Fibroblast of villous mesenchyme (primary cell): ENCODE measurements at regions not wholly inside any gene's neighbourhood (a gene's known extent, or its start where the extent isn't known, plus 50 kb on each side); places are given as distances from the start of the nearest gene placed in this dataset.
"Not testable (repeated sequence)": the region's sequence is repeated elsewhere in the genome, so short reads cannot be mapped to it uniquely, and the experiment has no call there.

Experiments
- DNase-seq: peaks from one replicate; pipeline ENCODE4 v3.0.0-alpha.2; 2010; ENCODE audit warnings: low read depth
- H3K4me3 ChIP-seq: 2 replicates; pipeline ENCODE4 v1.5.1; 2011; ENCODE audit warnings: low read depth, mild to moderate bottlenecking, low read length
- TF ChIP-seq, protein P1 (sequence below): IDR thresholded peaks from 2 replicates; pipeline ENCODE4 v1.5.1; 2012; ENCODE audit warnings: low read depth, mild to moderate bottlenecking, low read length; ENCODE audit not compliant: insufficient read depth

DNA sequence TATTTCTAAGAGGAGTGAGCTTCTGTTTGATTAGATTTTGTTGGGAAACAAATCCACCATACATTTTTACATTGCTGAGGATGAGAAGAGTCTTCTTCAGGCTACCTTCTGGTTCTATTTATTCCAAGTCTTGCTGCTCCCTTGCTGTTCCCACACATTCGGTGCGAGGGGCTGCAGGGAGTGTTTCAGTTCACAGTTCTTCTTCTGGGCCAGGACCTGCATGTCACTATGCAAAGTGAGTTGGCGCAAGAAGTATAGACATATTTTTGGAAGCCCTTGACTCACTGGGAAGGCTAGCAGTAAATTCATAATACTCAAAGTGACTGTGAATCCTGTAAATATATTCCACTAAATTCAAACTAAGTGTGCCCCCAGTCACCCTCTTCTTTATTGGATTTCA is 657.9 kb downstream of the TAF11L14 start:
- H3K4me3 ChIP-seq = no peak overlapping the region
- no peak for DNase-seq
- TF ChIP-seq, protein P1, sequence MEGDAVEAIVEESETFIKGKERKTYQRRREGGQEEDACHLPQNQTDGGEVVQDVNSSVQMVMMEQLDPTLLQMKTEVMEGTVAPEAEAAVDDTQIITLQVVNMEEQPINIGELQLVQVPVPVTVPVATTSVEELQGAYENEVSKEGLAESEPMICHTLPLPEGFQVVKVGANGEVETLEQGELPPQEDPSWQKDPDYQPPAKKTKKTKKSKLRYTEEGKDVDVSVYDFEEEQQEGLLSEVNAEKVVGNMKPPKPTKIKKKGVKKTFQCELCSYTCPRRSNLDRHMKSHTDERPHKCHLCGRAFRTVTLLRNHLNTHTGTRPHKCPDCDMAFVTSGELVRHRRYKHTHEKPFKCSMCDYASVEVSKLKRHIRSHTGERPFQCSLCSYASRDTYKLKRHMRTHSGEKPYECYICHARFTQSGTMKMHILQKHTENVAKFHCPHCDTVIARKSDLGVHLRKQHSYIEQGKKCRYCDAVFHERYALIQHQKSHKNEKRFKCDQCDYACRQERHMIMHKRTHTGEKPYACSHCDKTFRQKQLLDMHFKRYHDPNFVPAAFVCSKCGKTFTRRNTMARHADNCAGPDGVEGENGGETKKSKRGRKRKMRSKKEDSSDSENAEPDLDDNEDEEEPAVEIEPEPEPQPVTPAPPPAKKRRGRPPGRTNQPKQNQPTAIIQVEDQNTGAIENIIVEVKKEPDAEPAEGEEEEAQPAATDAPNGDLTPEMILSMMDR = no peak

- not testable (repeated sequence) for H3K4me3 ChIP-seq, DNase-seq
Measured at GRCh38 chr5:18295696-18296095, 661.4 kb downstream of the TAF11L14 start.

DNA sequence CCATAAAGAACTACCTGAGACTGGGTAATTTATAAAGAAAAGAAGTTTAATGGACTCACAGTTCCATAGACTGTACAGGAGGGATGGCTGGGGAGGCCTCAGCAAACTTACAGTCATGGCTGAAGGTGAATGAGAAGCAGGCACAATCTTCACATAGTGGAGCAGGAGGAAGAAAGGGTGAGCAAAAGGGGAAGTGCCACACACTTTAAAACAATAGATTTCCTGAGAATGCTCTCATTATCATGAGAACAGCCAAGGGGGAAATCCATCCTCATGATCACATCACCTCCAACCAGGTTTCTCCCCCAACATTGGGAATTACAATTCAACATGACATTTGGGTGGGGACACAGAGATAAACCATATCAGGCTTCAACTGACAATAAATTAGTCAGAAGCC is 664.9 kb downstream of the TAF11L14 start:
- no peak for DNase-seq
- TF ChIP-seq, protein P1 = no peak
- H3K4me3 ChIP-seq = no peak overlapping the region

DNA sequence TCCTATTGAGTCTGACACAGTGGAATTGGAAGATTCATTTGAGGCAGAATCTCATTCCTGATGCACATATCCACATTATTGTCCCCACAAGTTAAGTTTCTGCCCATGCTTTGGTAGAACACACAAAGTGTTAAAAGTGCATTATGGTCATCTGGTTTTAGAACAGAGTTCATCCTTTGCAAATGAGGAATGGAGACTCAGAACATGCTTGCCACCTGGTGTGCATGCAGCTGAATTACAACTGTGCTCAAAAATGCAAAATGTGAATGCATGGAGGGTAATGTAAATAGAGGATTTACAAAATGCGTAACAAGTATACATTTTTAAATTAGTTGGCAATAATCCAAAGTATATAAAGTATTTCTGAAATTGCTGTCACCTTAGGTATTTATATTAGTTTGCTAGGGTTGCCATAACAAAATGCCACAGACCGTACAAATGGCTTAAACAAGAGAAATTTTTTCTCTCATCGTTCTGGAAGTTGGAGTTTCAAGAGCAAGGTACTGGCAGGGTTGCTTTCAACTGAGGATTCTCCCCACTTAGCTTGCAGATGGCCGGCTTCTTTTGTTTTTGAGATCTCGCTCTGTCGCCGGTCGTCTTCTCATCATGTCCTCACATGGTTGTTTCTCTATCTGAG is 671.1 kb downstream of the TAF11L14 start:
- no peak overlapping the region for H3K4me3 ChIP-seq
- TF ChIP-seq, protein P1 = peak; percentile 79
- DNase-seq = peak; percentile 48

DNA sequence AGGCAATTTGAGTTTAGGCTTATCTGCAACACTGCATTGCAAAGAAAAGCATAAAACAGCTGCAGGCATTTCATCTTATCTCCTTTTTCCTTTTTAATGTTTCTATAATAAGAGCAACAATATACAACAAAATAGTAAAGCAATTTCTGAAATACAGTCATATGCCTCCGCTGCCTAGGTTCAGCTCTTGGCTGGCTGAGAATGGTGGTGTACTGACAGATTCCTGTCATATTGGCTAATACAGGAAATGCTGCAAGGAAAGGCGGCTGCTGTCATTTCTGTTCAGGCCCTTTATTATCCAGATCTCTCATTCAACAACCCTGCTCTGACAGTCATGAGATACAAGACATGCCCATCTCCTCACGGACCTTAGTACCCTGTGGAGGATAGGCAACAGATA is 677.0 kb downstream of the TAF11L14 start:
- H3K4me3 ChIP-seq = no peak overlapping the region
- TF ChIP-seq, protein P1 = no peak
- DNase-seq = no peak

GRCh38 chr5:18312016-18312415 is 677.8 kb downstream of the TAF11L14 start:
- DNase-seq = no peak
- TF ChIP-seq, protein P1 = no peak
- H3K4me3 ChIP-seq = no peak overlapping the region

GRCh38 chr5:18314192-18314778 is 680.0 kb downstream of the TAF11L14 start:
- TF ChIP-seq, protein P1 = peak; percentile 46
- peak; percentile 40 for DNase-seq
- H3K4me3 ChIP-seq = no peak overlapping the region
